Glutamatergic neuron (in vitro differentiated cells): ENCODE measurements at regions not wholly inside any gene's neighbourhood (a gene's known extent, or its start where the extent isn't known, plus 50 kb on each side); places are given as distances from the start of the nearest gene placed in this dataset.

Experiments
- DNase-seq: peaks from one replicate; pipeline ENCODE4 v3.0.0; 2022
- H3K27ac Mint-ChIP-seq: one replicate; pipeline ENCODE4 v1.8.0; 2020; ENCODE audit warnings: mild to moderate bottlenecking, mixed read lengths, inconsistent platforms; ENCODE audit not compliant: unreplicated experiment
- H3K27me3 Mint-ChIP-seq: one replicate; pipeline ENCODE4 v1.8.0; 2020; ENCODE audit warnings: mild to moderate bottlenecking, moderate library complexity, mixed read lengths, inconsistent platforms; ENCODE audit not compliant: unreplicated experiment
- H3K36me3 Mint-ChIP-seq: one replicate; pipeline ENCODE4 v1.8.0; 2020; ENCODE audit warnings: mild to moderate bottlenecking, mixed read lengths, inconsistent platforms; ENCODE audit not compliant: unreplicated experiment
- H3K4me1 Mint-ChIP-seq: one replicate; pipeline ENCODE4 v1.8.0; 2020; ENCODE audit warnings: mild to moderate bottlenecking, low read depth, mixed read lengths, inconsistent platforms; ENCODE audit not compliant: unreplicated experiment
- H3K4me3 Mint-ChIP-seq: one replicate; pipeline ENCODE4 v1.8.0; 2020; ENCODE audit warnings: mild to moderate bottlenecking, mixed read lengths, inconsistent platforms; ENCODE audit not compliant: unreplicated experiment
- H3K9me3 Mint-ChIP-seq: one replicate; pipeline ENCODE4 v1.8.0; 2020; ENCODE audit warnings: mild to moderate bottlenecking, moderate library complexity, mixed read lengths, inconsistent platforms; ENCODE audit not compliant: unreplicated experiment
- CTCF ChIP-seq: fragments of 200-600 bp; sonication (generic); IDR thresholded peaks from one replicate; pipeline ENCODE4 v1.5.0; 2021; ENCODE audit not compliant: partially characterized antibody, unreplicated experiment

GRCh38 chr9:108534741-108535140, 321.0 kb downstream of the ACTL7B start:
- no peak for DNase-seq
- no peak for TF ChIP-seq CTCF
- no peaks in the 10 kb centered on the region for H3K27me3 Mint-ChIP-seq
- no peaks in the 10 kb centered on the region for H3K36me3 Mint-ChIP-seq
- H3K9me3 Mint-ChIP-seq, result no peaks in the 10 kb centered on the region
- no peak overlapping the region for H3K27ac Mint-ChIP-seq
- H3K4me1 Mint-ChIP-seq, result no peaks in the 10 kb centered on the region
- no peak overlapping the region for H3K4me3 Mint-ChIP-seq

GRCh38 chr9:108530141-108530540, 325.6 kb downstream of the ACTL7B start:
- Mint-ChIP-seq H3K4me3 (no peak overlapping the region), H3K27ac (no peak overlapping the region), H3K36me3 (no peaks in the 10 kb centered on the region), H3K27me3 (no peaks in the 10 kb centered on the region), H3K4me1 (no peaks in the 10 kb centered on the region), H3K9me3 (no peaks in the 10 kb centered on the region)
- DNase-seq, result no peak
- TF ChIP-seq CTCF, result no peak

GRCh38 chr9:108528231-108528630, 327.6 kb downstream of the ACTL7B start:
- Mint-ChIP-seq H3K9me3 (no peaks in the 10 kb centered on the region), H3K36me3 (no peaks in the 10 kb centered on the region), H3K4me3 (no peak overlapping the region), H3K27me3 (no peaks in the 10 kb centered on the region), H3K4me1 (no peaks in the 10 kb centered on the region), H3K27ac (no peak overlapping the region)
- no peak for TF ChIP-seq CTCF
- DNase-seq, result no peak

- no peak overlapping the region for H3K27ac Mint-ChIP-seq
- H3K36me3 Mint-ChIP-seq, result no peaks in the 10 kb centered on the region
- no peak for DNase-seq
- H3K27me3 Mint-ChIP-seq, result no peaks in the 10 kb centered on the region
- no peaks in the 10 kb centered on the region for H3K4me1 Mint-ChIP-seq
- no peak for TF ChIP-seq CTCF
- no peak overlapping the region for H3K4me3 Mint-ChIP-seq
- H3K9me3 Mint-ChIP-seq, result no peaks in the 10 kb centered on the region
Observed at GRCh38 chr9:108526518-108526917, 329.3 kb downstream of the ACTL7B start.

GRCh38 chr9:108525186-108525585, 330.6 kb downstream of the ACTL7B start:
- no peaks in the 10 kb centered on the region for H3K36me3 Mint-ChIP-seq
- H3K9me3 Mint-ChIP-seq, result no peaks in the 10 kb centered on the region
- DNase-seq, result no peak

More at GRCh38 chr9:108525186-108525585, 330.6 kb downstream of the ACTL7B start:
- Mint-ChIP-seq H3K4me3 (no peak overlapping the region), H3K27me3 (no peaks in the 10 kb centered on the region), H3K4me1 (no peaks in the 10 kb centered on the region), H3K27ac (no peak overlapping the region)
- no peak for TF ChIP-seq CTCF
